Activated CD8-positive, alpha-beta memory T cell treated with anti-CD3 and anti-CD28 coated beads for 24 hours (primary cell): ENCODE measurements at regions not wholly inside any gene's neighbourhood (a gene's known extent, or its start where the extent isn't known, plus 50 kb on each side); places are given as distances from the start of the nearest gene placed in this dataset.
"Not testable (repeated sequence)": the region's sequence is repeated elsewhere in the genome, so short reads cannot be mapped to it uniquely, and the experiment has no call there.

Source experiments
- DNase-seq: peaks from one replicate; pipeline ENCODE4 v3.0.0-alpha.2; 2020

GRCh38 chr1:4460052-4460451 is 194.4 kb upstream of the AJAP1 start:
- no peak for DNase-seq

GRCh38 chr1:4460651-4461050 is 193.8 kb upstream of the AJAP1 start:
- DNase-seq, result no peak

- DNase-seq, result no peak
Observed at GRCh38 chr1:4461726-4462290, 192.6 kb upstream of the AJAP1 start.

- no peak for DNase-seq
Observed at GRCh38 chr1:4462831-4463484, 191.5 kb upstream of the AJAP1 start.

- DNase-seq, result no peak
Observed at GRCh38 chr1:4463631-4464030, 190.8 kb upstream of the AJAP1 start.

GRCh38 chr1:4464478-4464877 is 189.9 kb upstream of the AJAP1 start:
- no peak for DNase-seq

GRCh38 chr1:4467241-4467640 is 187.2 kb upstream of the AJAP1 start:
- no peak for DNase-seq

GRCh38 chr1:4468386-4468785 is 186.0 kb upstream of the AJAP1 start:
- no peak for DNase-seq

GRCh38 chr1:4468804-4469514 is 185.4 kb upstream of the AJAP1 start:
- DNase-seq, result no peak

GRCh38 chr1:4476394-4476793 is 178.0 kb upstream of the AJAP1 start:
- DNase-seq, result no peak

GRCh38 chr1:4481451-4481850 is 173.0 kb upstream of the AJAP1 start:
- no peak for DNase-seq

GRCh38 chr1:4482526-4482925 is 171.9 kb upstream of the AJAP1 start:
- DNase-seq, result no peak

GRCh38 chr1:4483021-4483625 is 171.3 kb upstream of the AJAP1 start:
- no peak for DNase-seq

GRCh38 chr1:4485398-4485797 is 169.0 kb upstream of the AJAP1 start:
- DNase-seq, result no peak

- DNase-seq, result no peak
Observed at GRCh38 chr1:4485878-4486277, 168.5 kb upstream of the AJAP1 start.

GRCh38 chr1:4486408-4487120 is 167.8 kb upstream of the AJAP1 start:
- DNase-seq, result no peak

- no peak for DNase-seq
Observed at GRCh38 chr1:4488018-4488417, 166.4 kb upstream of the AJAP1 start.

- DNase-seq, result no peak
Observed at GRCh38 chr1:4489486-4489885, 164.9 kb upstream of the AJAP1 start.

GRCh38 chr1:4489992-4490391 is 164.4 kb upstream of the AJAP1 start:
- DNase-seq, result not testable (repeated sequence)

- no peak for DNase-seq
Observed at GRCh38 chr1:4494027-4494426, 160.4 kb upstream of the AJAP1 start.

GRCh38 chr1:4494558-4494957 is 159.9 kb upstream of the AJAP1 start:
- no peak for DNase-seq

- no peak for DNase-seq
Observed at GRCh38 chr1:4495809-4496208, 158.6 kb upstream of the AJAP1 start.

GRCh38 chr1:4500441-4500840 is 154.0 kb upstream of the AJAP1 start:
- no peak for DNase-seq
